Astrocyte (in vitro differentiated cells and primary cell): ENCODE measurements at regions not wholly inside any gene's neighbourhood (a gene's known extent, or its start where the extent isn't known, plus 50 kb on each side); places are given as distances from the start of the nearest gene placed in this dataset.

Source experiments
- DNase-seq: peaks from one replicate; pipeline ENCODE4 v3.0.0-alpha.2; 2010; ENCODE audit warnings: low read depth
- FAIRE-seq: peaks from 2 replicates; lab custom pipeline; 2011; peaks lifted over from hg19 to GRCh38; lab: Jason Lieb, UNC
- H2AFZ ChIP-seq: 2 replicates; pipeline ENCODE4 v1.6.0; 2012; ENCODE audit warnings: low read depth, low read length, inconsistent platforms
- H3K27ac ChIP-seq: 2 replicates; pipeline ENCODE4 v1.5.1; 2011; ENCODE audit warnings: low read depth, low read length, inconsistent platforms
- H3K27me3 ChIP-seq: 2 replicates; pipeline ENCODE4 v1.6.0; 2011; ENCODE audit warnings: low read length, inconsistent platforms; ENCODE audit not compliant: insufficient read depth
- H3K36me3 ChIP-seq: 2 replicates; pipeline ENCODE4 v1.5.1; 2011; ENCODE audit warnings: low read length, inconsistent platforms; ENCODE audit not compliant: insufficient read depth
- H3K4me1 ChIP-seq: 2 replicates; pipeline ENCODE4 v1.5.1; 2011; ENCODE audit warnings: low read length, inconsistent platforms; ENCODE audit not compliant: insufficient read depth
- H3K4me2 ChIP-seq: 2 replicates; pipeline ENCODE4 v1.6.0; 2012; ENCODE audit warnings: low read length, inconsistent platforms
- H3K4me3 ChIP-seq: 2 replicates; pipeline ENCODE4 v1.5.1; 2011; ENCODE audit warnings: low read depth, mild to moderate bottlenecking, low read length, inconsistent platforms; ENCODE audit not compliant: insufficient read depth
- H3K79me2 ChIP-seq: 2 replicates; pipeline ENCODE4 v1.6.0; 2012; ENCODE audit warnings: mild to moderate bottlenecking, low read length, inconsistent platforms; ENCODE audit not compliant: insufficient read depth
- H3K9ac ChIP-seq: 2 replicates; pipeline ENCODE4 v1.6.0; 2012; ENCODE audit warnings: mild to moderate bottlenecking, low read length, inconsistent platforms
- H3K9me3 ChIP-seq: 2 replicates; pipeline ENCODE4 v1.5.1; 2012; ENCODE audit warnings: low read depth, mild to moderate bottlenecking, low read length, inconsistent platforms; ENCODE audit not compliant: insufficient read depth
- H4K20me1 ChIP-seq: 2 replicates; pipeline ENCODE4 v1.6.0; 2012; ENCODE audit warnings: low read length, inconsistent platforms; ENCODE audit not compliant: insufficient read depth
- H3K27ac Mint-ChIP-seq: one replicate; pipeline ENCODE4 v1.8.0; 2021; ENCODE audit warnings: mild to moderate bottlenecking, mixed read lengths; ENCODE audit not compliant: unreplicated experiment
- H3K27me3 Mint-ChIP-seq: one replicate; pipeline ENCODE4 v1.8.0; 2021; ENCODE audit warnings: low read depth, mixed read lengths; ENCODE audit not compliant: unreplicated experiment
- H3K36me3 Mint-ChIP-seq: one replicate; pipeline ENCODE4 v1.8.0; 2021; ENCODE audit warnings: low read depth, mixed read lengths; ENCODE audit not compliant: unreplicated experiment
- H3K4me1 Mint-ChIP-seq: one replicate; pipeline ENCODE4 v1.8.0; 2021; ENCODE audit warnings: low read depth, mixed read lengths; ENCODE audit not compliant: unreplicated experiment
- H3K4me3 Mint-ChIP-seq: one replicate; pipeline ENCODE4 v1.8.0; 2021; ENCODE audit warnings: mild to moderate bottlenecking, moderate library complexity, mixed read lengths; ENCODE audit not compliant: unreplicated experiment
- H3K9me3 Mint-ChIP-seq: one replicate; pipeline ENCODE4 v1.8.0; 2021; ENCODE audit warnings: mild to moderate bottlenecking, mixed read lengths; ENCODE audit not compliant: unreplicated experiment
- EZH2 ChIP-seq: IDR thresholded peaks from 2 replicates; pipeline ENCODE4 v1.6.1; 2012; ENCODE audit warnings: mild to moderate bottlenecking, low read length, inconsistent platforms; ENCODE audit not compliant: insufficient read depth
- TF ChIP-seq, protein P1 (sequence below): IDR thresholded peaks from 2 replicates; pipeline ENCODE4 v1.5.1; 2011; ENCODE audit warnings: low read depth, mild to moderate bottlenecking, inconsistent platforms, low read length, moderate library complexity; ENCODE audit not compliant: insufficient read depth

DNA sequence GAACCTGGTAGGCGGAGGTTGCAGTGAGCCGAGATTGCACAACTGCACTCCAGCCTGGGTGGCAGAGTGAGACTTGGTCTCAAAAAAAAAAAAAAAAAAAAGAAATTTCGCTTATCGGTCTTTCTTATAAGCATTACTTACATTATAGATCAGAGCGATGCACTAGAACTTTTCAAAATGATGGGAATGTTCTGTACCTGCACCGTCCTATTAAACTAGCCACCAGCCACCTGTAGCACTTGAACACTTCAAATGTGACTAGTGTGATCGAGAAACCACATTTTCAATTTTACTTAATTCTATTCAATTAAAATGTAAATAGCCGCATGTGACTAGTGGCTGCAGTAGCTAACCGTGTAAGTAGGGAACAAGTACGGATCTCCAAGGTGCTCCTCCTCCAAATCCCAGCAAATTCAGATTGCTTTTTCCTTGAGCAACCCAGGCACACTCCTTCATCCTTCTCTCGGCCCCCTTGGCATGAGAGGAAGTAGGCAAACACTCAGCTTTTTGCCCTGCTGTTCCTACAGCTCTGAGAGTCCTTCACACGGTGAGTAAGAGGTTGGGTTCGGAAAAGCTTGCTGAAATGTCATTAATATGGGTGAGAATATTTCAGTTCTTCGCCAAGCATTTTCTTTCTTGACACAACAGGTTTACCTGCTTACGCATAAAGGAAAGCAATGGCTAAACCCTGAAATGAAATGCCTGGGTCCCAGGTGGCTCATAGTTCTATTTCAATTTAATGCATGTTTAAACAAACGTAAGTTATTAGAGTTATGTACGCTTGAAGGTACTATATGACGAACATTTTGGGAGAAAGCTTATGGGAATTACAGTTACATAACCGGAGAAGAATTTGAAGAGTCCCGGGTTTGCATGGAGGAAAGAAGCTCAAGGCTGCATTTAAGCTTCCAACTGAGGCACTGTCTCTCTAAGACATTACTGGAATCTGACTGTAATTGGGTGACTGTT, 69.5 kb upstream of the HUNK start:
- Histone ChIP-seq H3K79me2 (no peaks in the 10 kb centered on the region), H2AFZ (no peak overlapping the region), H3K4me1 (no peaks in the 10 kb centered on the region), H3K9me3 (no peaks in the 10 kb centered on the region), H3K4me3 (no peak overlapping the region), H3K27ac (no peak overlapping the region), H3K9ac (no peak overlapping the region), H3K27me3 (no peaks in the 10 kb centered on the region), H4K20me1 (no peaks in the 10 kb centered on the region), H3K4me2 (no peak overlapping the region), H3K36me3 (no peaks in the 10 kb centered on the region)
- H3K27ac Mint-ChIP-seq: no peak overlapping the region
- peaks cover 13% of the 10 kb centered on the region for H3K27me3 Mint-ChIP-seq
- H3K4me3 Mint-ChIP-seq: no peak overlapping the region
- DNase-seq (no peak), FAIRE-seq (no peak)
- no peaks in the 10 kb centered on the region for H3K9me3 Mint-ChIP-seq
- no peaks in the 10 kb centered on the region for H3K36me3 Mint-ChIP-seq
- TF ChIP-seq, protein P1, sequence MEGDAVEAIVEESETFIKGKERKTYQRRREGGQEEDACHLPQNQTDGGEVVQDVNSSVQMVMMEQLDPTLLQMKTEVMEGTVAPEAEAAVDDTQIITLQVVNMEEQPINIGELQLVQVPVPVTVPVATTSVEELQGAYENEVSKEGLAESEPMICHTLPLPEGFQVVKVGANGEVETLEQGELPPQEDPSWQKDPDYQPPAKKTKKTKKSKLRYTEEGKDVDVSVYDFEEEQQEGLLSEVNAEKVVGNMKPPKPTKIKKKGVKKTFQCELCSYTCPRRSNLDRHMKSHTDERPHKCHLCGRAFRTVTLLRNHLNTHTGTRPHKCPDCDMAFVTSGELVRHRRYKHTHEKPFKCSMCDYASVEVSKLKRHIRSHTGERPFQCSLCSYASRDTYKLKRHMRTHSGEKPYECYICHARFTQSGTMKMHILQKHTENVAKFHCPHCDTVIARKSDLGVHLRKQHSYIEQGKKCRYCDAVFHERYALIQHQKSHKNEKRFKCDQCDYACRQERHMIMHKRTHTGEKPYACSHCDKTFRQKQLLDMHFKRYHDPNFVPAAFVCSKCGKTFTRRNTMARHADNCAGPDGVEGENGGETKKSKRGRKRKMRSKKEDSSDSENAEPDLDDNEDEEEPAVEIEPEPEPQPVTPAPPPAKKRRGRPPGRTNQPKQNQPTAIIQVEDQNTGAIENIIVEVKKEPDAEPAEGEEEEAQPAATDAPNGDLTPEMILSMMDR: no peak
- TF ChIP-seq EZH2: no peak
- H3K4me1 Mint-ChIP-seq: peaks cover 9% of the 10 kb centered on the region

DNA sequence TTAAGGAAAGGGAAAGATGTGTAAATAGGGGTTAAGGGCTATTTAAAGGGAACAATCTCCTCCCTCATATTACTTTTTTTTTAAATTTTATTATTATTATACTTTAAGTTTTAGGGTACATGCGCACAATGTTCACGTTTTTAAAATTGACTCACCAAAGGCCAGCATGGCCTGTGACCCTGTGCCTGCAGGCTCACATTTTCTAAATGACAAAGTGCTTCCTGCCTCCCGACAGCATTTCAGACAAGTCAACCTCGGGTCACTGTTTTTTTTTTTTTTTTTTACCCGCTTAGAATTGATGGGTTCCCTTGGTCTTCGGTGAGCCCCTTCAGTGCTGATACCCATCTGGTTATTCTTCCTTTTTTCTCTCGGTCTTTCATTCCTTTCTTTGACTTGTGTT, 70.4 kb upstream of the SCAF4 start:
- Mint-ChIP-seq H3K27ac (no peak overlapping the region), H3K9me3 (no peaks in the 10 kb centered on the region), H3K4me3 (no peak overlapping the region)

More for the DNA sequence above, 70.4 kb upstream of the SCAF4 start:
- Histone ChIP-seq H3K9me3 (no peaks in the 10 kb centered on the region), H2AFZ (no peak overlapping the region), H3K4me3 (no peak overlapping the region), H3K27me3 (no peaks in the 10 kb centered on the region), H3K36me3 (no peaks in the 10 kb centered on the region), H3K9ac (no peak overlapping the region), H3K27ac (no peak overlapping the region), H4K20me1 (no peaks in the 10 kb centered on the region), H3K4me2 (no peak overlapping the region), H3K4me1 (no peaks in the 10 kb centered on the region), H3K79me2 (no peaks in the 10 kb centered on the region)
- no peaks in the 10 kb centered on the region for H3K36me3 Mint-ChIP-seq
- TF ChIP-seq, protein P1: no peak
- no peak for TF ChIP-seq EZH2
- H3K4me1 Mint-ChIP-seq: peaks cover 9% of the 10 kb centered on the region
- DNase-seq: no peak
- FAIRE-seq: no peak
- H3K27me3 Mint-ChIP-seq: peaks cover 9% of the 10 kb centered on the region
